ENCODE measurements at regions not wholly inside any gene's neighbourhood (a gene's known extent, or its start where the extent isn't known, plus 50 kb on each side); places are given as distances from the start of the nearest gene placed in this dataset.
"Not testable (repeated sequence)": the region's sequence is repeated elsewhere in the genome, so short reads cannot be mapped to it uniquely, and the experiment has no call there.

GRCh38 chr21:8443093-8443492 lies 2078.3 kb upstream of the TPTE start:
- H2AFZ ChIP-seq (ENCODE audit: low read length); H3K4me1 Mint-ChIP-seq; H3K18ac ChIP-seq (ENCODE audit: insufficient read length, low read depth, low read length); H3K56ac ChIP-seq (ENCODE audit: insufficient read length, low read depth, low read length); H3K27me3 ChIP-seq (ENCODE audit: insufficient read depth, low read length); H3K4me1 ChIP-seq (ENCODE audit: insufficient read depth, low read length); H2BK20ac ChIP-seq (ENCODE audit: low read depth, low read length, poor library complexity, severe bottlenecking); H3K27ac Mint-ChIP-seq; H3T11ph ChIP-seq (ENCODE audit: low read length); H3K27ac ChIP-seq (ENCODE audit: insufficient read length, low read depth, low read length); H2BK12ac ChIP-seq (ENCODE audit: insufficient read length, low read depth, low read length); H4K8ac ChIP-seq (replicated peaks; ENCODE audit: insufficient read length, low read depth, low read length); H4K5ac ChIP-seq (ENCODE audit: insufficient read length, low read depth, low read length); H2BK15ac ChIP-seq (ENCODE audit: low read depth, low read length); H3K4me3 Mint-ChIP-seq; H3K4me2 ChIP-seq (ENCODE audit: insufficient read depth, insufficient read length, low read length); H3K14ac ChIP-seq (ENCODE audit: insufficient read depth, low read length); H3K79me2 ChIP-seq (ENCODE audit: insufficient read depth, low read length); H3K36me3 Mint-ChIP-seq (ENCODE audit: insufficient read depth in 1 of 3, low read depth in 3 of 3); H3K4ac ChIP-seq (ENCODE audit: low read depth, low read length); H3K9me3 Mint-ChIP-seq; H3K23me2 ChIP-seq (ENCODE audit: insufficient read length, low read depth, low read length, poor library complexity, severe bottlenecking); H2BK120ac ChIP-seq (ENCODE audit: low read depth, low read length, poor library complexity, severe bottlenecking); H3K79me1 ChIP-seq (ENCODE audit: insufficient read depth, low read depth, low read length, poor library complexity, severe bottlenecking); H2AK5ac ChIP-seq (ENCODE audit: insufficient read length, low read length); H4K20me1 ChIP-seq (ENCODE audit: control insufficient read depth, insufficient read depth, insufficient read length); H3K23ac ChIP-seq (ENCODE audit: insufficient read length, low read depth, low read length); H3K9ac ChIP-seq (ENCODE audit: extremely low read depth, insufficient read length, low read length); H2BK5ac ChIP-seq (ENCODE audit: insufficient read length, low read length); DNase-seq; H3K9me3 ChIP-seq (ENCODE audit: control insufficient read depth, low read depth, low read length); H4K91ac ChIP-seq (ENCODE audit: insufficient read length, low read depth, low read length); H3K27me3 Mint-ChIP-seq (ENCODE audit: low read depth): not testable (repeated sequence)
- no CpG with 5 or more reads among the region's 54 CpGs for WGBS (ENCODE audit: extremely low coverage, insufficient read length, low lambda C conversion rate)

GRCh38 chr21:8449807-8450206 lies 2071.6 kb upstream of the TPTE start:
- H3K23ac ChIP-seq (ENCODE audit: insufficient read length, low read depth, low read length); H4K91ac ChIP-seq (ENCODE audit: insufficient read length, low read depth, low read length); H4K5ac ChIP-seq (ENCODE audit: insufficient read length, low read depth, low read length); H2AK5ac ChIP-seq (ENCODE audit: insufficient read length, low read length); H4K8ac ChIP-seq (replicated peaks; ENCODE audit: insufficient read length, low read depth, low read length); H3K4me1 ChIP-seq (ENCODE audit: insufficient read depth, low read length); DNase-seq; H3K27ac Mint-ChIP-seq; H3K79me1 ChIP-seq (ENCODE audit: insufficient read depth, low read depth, low read length, poor library complexity, severe bottlenecking); H3K4ac ChIP-seq (ENCODE audit: low read depth, low read length); H3K9me3 ChIP-seq (ENCODE audit: control insufficient read depth, low read depth, low read length); H3K79me2 ChIP-seq (ENCODE audit: insufficient read depth, low read length); H3K4me3 Mint-ChIP-seq; H2AFZ ChIP-seq (ENCODE audit: low read length); H3K4me1 Mint-ChIP-seq; H2BK20ac ChIP-seq (ENCODE audit: low read depth, low read length, poor library complexity, severe bottlenecking); H3K27ac ChIP-seq (ENCODE audit: insufficient read length, low read depth, low read length); H3K4me2 ChIP-seq (ENCODE audit: insufficient read depth, insufficient read length, low read length); H3K23me2 ChIP-seq (ENCODE audit: insufficient read length, low read depth, low read length, poor library complexity, severe bottlenecking); H3K9ac ChIP-seq (ENCODE audit: extremely low read depth, insufficient read length, low read length); H2BK15ac ChIP-seq (ENCODE audit: low read depth, low read length); H3K9me3 Mint-ChIP-seq; H2BK5ac ChIP-seq (ENCODE audit: insufficient read length, low read length); H2BK120ac ChIP-seq (ENCODE audit: low read depth, low read length, poor library complexity, severe bottlenecking); H3K14ac ChIP-seq (ENCODE audit: insufficient read depth, low read length); H4K20me1 ChIP-seq (ENCODE audit: control insufficient read depth, insufficient read depth, insufficient read length); H2BK12ac ChIP-seq (ENCODE audit: insufficient read length, low read depth, low read length); H3K56ac ChIP-seq (ENCODE audit: insufficient read length, low read depth, low read length); H3K27me3 ChIP-seq (ENCODE audit: insufficient read depth, low read length); H3K27me3 Mint-ChIP-seq (ENCODE audit: low read depth); H3T11ph ChIP-seq (ENCODE audit: low read length); H3K36me3 Mint-ChIP-seq (ENCODE audit: insufficient read depth in 1 of 3, low read depth in 3 of 3); H3K18ac ChIP-seq (ENCODE audit: insufficient read length, low read depth, low read length): not testable (repeated sequence)
- WGBS (ENCODE audit: extremely low coverage, insufficient read length, low lambda C conversion rate): no CpG with 5 or more reads among the region's 18 CpGs

Measured in H9 (cell line).